ENCODE measurements at regions not wholly inside any gene's neighbourhood (a gene's known extent, or its start where the extent isn't known, plus 50 kb on each side); places are given as distances from the start of the nearest gene placed in this dataset.

GRCh38 chr20:34177052-34177451 is 64.2 kb upstream of the ASIP start:
- H3K4me1 ChIP-seq (replicated peaks in 1 of 4; ENCODE audit: control insufficient read depth in 3 of 4, insufficient read depth in 4 of 4, low read length in 3 of 4), result no peaks in the 10 kb centered on the region
- 90% methylated on average over 3 of the region's 3 CpGs; no CpG with 5 or more reads in 1 of the 2 experiments for WGBS, 2 experiments (ENCODE audit: extremely low coverage in 1 of 2, insufficient coverage in 1 of 2, insufficient read length in 1 of 2, insufficient replicate concordance in 2 of 2, low coverage in 1 of 2, low lambda C conversion rate in 2 of 2, missing lambda C conversion rate in 1 of 2)
- no peak overlapping the region for H3K9ac ChIP-seq (replicated peaks in 1 of 4; ENCODE audit: extremely low read depth in 1 of 4, low read depth in 3 of 4, low read length in 3 of 4)
- H4K5ac ChIP-seq (ENCODE audit: insufficient read length, low read depth, low read length), result no peak overlapping the region
- no peak overlapping the region for H2BK20ac ChIP-seq (ENCODE audit: low read length)
- H2BK12ac ChIP-seq (ENCODE audit: low read depth, low read length), result no peak overlapping the region
- no peak overlapping the region for H3K27ac ChIP-seq (ENCODE audit: low read depth, low read length)
- no peak overlapping the region for H2BK15ac ChIP-seq (ENCODE audit: low read length)
- no peak for TF ChIP-seq CTCF (IDR thresholded peaks at IDR 0.05; ENCODE audit: control extremely low read depth in 1 of 3, insufficient read depth in 1 of 3, low read depth in 1 of 3, low read length in 3 of 3)
- no peak for TF ChIP-seq BRCA1 (IDR thresholded peaks at IDR 0.05; ENCODE audit: low read depth, low read length)
- TF ChIP-seq EZH2 (IDR thresholded peaks at IDR 0.05; ENCODE audit: low read depth, low read length, severe bottlenecking), result no peak
- TF ChIP-seq BCL11A (IDR thresholded peaks at IDR 0.05; ENCODE audit: low read depth in 2 of 2, low read length in 2 of 2), result no peak
- no peak for TF ChIP-seq RBBP5 (IDR thresholded peaks at IDR 0.05; ENCODE audit: borderline replicate concordance, low read depth, low read length)
- TF ChIP-seq RFX5 (IDR thresholded peaks at IDR 0.05; ENCODE audit: borderline replicate concordance, low read depth, low read length), result no peak
- TF ChIP-seq CBX8 (IDR thresholded peaks at IDR 0.05; ENCODE audit: borderline replicate concordance, low read depth, low read length), result no peak
- H4K91ac ChIP-seq (replicated peaks; ENCODE audit: insufficient read length, low read length), result no peak overlapping the region
- no peaks in the 10 kb centered on the region for H3K23me2 ChIP-seq (ENCODE audit: low read depth, low read length)
- no peak overlapping the region for H3K14ac ChIP-seq (ENCODE audit: insufficient read length)
- ChIA-PET CTCF (ENCODE audit: partially characterized antibody) (interaction anchor here (0.6 to 1.2 kb wide), 5 partner anchors 13 to 228 kb away, joined by 3 to 4 read pairs (median 3); no protein-coding TSS in a partner anchor), POLR2A (ENCODE audit: partially characterized antibody) (interaction anchor here (0.8 kb wide), 1 partner anchor 126 kb away, joined by 3 read pairs; the partner anchor contains the start of gene AHCY)
- no peaks in the 10 kb centered on the region for H3K36me3 ChIP-seq (ENCODE audit: control insufficient read depth in 2 of 4, insufficient read depth in 4 of 4, low read length in 3 of 4)
- H3K79me2 ChIP-seq (ENCODE audit: control insufficient read depth in 1 of 2, insufficient read depth in 2 of 2, low read length in 2 of 2), result no peaks in the 10 kb centered on the region
- H2BK5ac ChIP-seq (ENCODE audit: low read depth, low read length), result no peak overlapping the region
- no peak overlapping the region for H3K4me2 ChIP-seq (ENCODE audit: insufficient read depth in 1 of 2, low read depth in 2 of 2, low read length in 2 of 2)
- H3K56ac ChIP-seq (replicated peaks; ENCODE audit: insufficient read length, low read depth, low read length), result no peak overlapping the region
- DNase-seq (ENCODE audit: low read depth in 1 of 2, low spot score in 2 of 2) (no peak), FAIRE-seq (no peak)
- no peak overlapping the region for H2BK120ac ChIP-seq (replicated peaks; ENCODE audit: low read depth, low read length)
- no peak overlapping the region for H3K18ac ChIP-seq (ENCODE audit: extremely low read depth, low read length)
- H4K8ac ChIP-seq (ENCODE audit: extremely low read depth, insufficient read depth, low read length), result no peak overlapping the region
- H3K4me3 ChIP-seq (ENCODE audit: extremely low read depth in 1 of 4, insufficient read depth in 2 of 4, low read depth in 3 of 4, low read length in 4 of 4), result no peak overlapping the region
- no peaks in the 10 kb centered on the region for H4K20me1 ChIP-seq (replicated peaks in 1 of 2; ENCODE audit: control insufficient read depth in 1 of 2, insufficient read depth in 2 of 2, low read length in 2 of 2)
- H3K23ac ChIP-seq (ENCODE audit: insufficient read length), result no peak overlapping the region
- H3K27me3 ChIP-seq (replicated peaks in 1 of 4; ENCODE audit: control insufficient read depth in 3 of 4, extremely low read depth in 1 of 4, insufficient read depth in 3 of 4, low read length in 3 of 4), result no peaks in the 10 kb centered on the region
- no peak overlapping the region for H2AFZ ChIP-seq (ENCODE audit: low read length)
- H3K79me1 ChIP-seq (ENCODE audit: low read depth, low read length), result no peaks in the 10 kb centered on the region
- no peak overlapping the region for H3K4ac ChIP-seq (replicated peaks; ENCODE audit: insufficient read length, low read depth, low read length)
- no peaks in the 10 kb centered on the region for H3K9me3 ChIP-seq (ENCODE audit: insufficient read depth in 2 of 2, low read depth in 1 of 2, low read length in 1 of 2)
- no peak overlapping the region for H2AK5ac ChIP-seq (ENCODE audit: low read depth, low read length)
